ENCODE measurements at regions not wholly inside any gene's neighbourhood (a gene's known extent, or its start where the extent isn't known, plus 50 kb on each side); places are given as distances from the start of the nearest gene placed in this dataset.

GRCh38 chr1:82499022-82499421 is 698.3 kb downstream of the ADGRL2 start:
- TF ChIP-seq CTCF (IDR thresholded peaks at IDR 0.05; ENCODE audit: low read depth, low read length) = no peak
- no peak for DNase-seq (ENCODE audit: extremely low read depth, low read depth)

- no peak for DNase-seq (ENCODE audit: extremely low read depth, low read depth)
- no peak for TF ChIP-seq CTCF (IDR thresholded peaks at IDR 0.05; ENCODE audit: low read depth, low read length)
Measured at GRCh38 chr1:82494117-82494516, 693.4 kb downstream of the ADGRL2 start.

- no peak for DNase-seq (ENCODE audit: extremely low read depth, low read depth)
- no peak for TF ChIP-seq CTCF (IDR thresholded peaks at IDR 0.05; ENCODE audit: low read depth, low read length)
Measured at GRCh38 chr1:82492159-82492558, 691.4 kb downstream of the ADGRL2 start.

- peak; percentile 27 for DNase-seq (ENCODE audit: extremely low read depth, low read depth)
- TF ChIP-seq CTCF (IDR thresholded peaks at IDR 0.05; ENCODE audit: low read depth, low read length) = no peak
Measured at GRCh38 chr1:82491301-82492048, 690.7 kb downstream of the ADGRL2 start.

- DNase-seq (ENCODE audit: extremely low read depth, low read depth) = no peak
- TF ChIP-seq CTCF (IDR thresholded peaks at IDR 0.05; ENCODE audit: low read depth, low read length) = no peak
Measured at GRCh38 chr1:82487778-82488177, 687.0 kb downstream of the ADGRL2 start.

GRCh38 chr1:82486969-82487368 is 686.2 kb downstream of the ADGRL2 start:
- TF ChIP-seq CTCF (IDR thresholded peaks at IDR 0.05; ENCODE audit: low read depth, low read length) = no peak
- no peak for DNase-seq (ENCODE audit: extremely low read depth, low read depth)

GRCh38 chr1:82486468-82486867 is 685.7 kb downstream of the ADGRL2 start:
- DNase-seq (ENCODE audit: extremely low read depth, low read depth) = no peak
- no peak for TF ChIP-seq CTCF (IDR thresholded peaks at IDR 0.05; ENCODE audit: low read depth, low read length)

Measured in AG09319 (cell line).